Stimulated activated naive CD8-positive, alpha-beta T cell treated with anti-CD3 and anti-CD28 coated beads, Interleukin-15, Interleukin-2, amounts not matched to agents 100 ng/mL and 50 ng/mL, for 24 hours (primary cell): ENCODE measurements at regions not wholly inside any gene's neighbourhood (a gene's known extent, or its start where the extent isn't known, plus 50 kb on each side); places are given as distances from the start of the nearest gene placed in this dataset.

ENCODE experiments used
- H3K27ac Mint-ChIP-seq: one replicate; pipeline ENCODE4 v1.8.0; 2021; ENCODE audit warnings: mild to moderate bottlenecking, mixed read lengths
- H3K27me3 Mint-ChIP-seq: one replicate; pipeline ENCODE4 v1.8.0; 2021; ENCODE audit warnings: mixed read lengths
- H3K36me3 Mint-ChIP-seq: one replicate; pipeline ENCODE4 v1.8.0; 2021; ENCODE audit warnings: low read depth, mixed read lengths
- H3K4me1 Mint-ChIP-seq: one replicate; pipeline ENCODE4 v1.8.0; 2021; ENCODE audit warnings: low read depth, mixed read lengths
- H3K4me3 Mint-ChIP-seq: one replicate; pipeline ENCODE4 v1.8.0; 2021; ENCODE audit warnings: mild to moderate bottlenecking, mixed read lengths
- H3K9me3 Mint-ChIP-seq: one replicate; pipeline ENCODE4 v1.8.0; 2021; ENCODE audit warnings: mixed read lengths

DNA sequence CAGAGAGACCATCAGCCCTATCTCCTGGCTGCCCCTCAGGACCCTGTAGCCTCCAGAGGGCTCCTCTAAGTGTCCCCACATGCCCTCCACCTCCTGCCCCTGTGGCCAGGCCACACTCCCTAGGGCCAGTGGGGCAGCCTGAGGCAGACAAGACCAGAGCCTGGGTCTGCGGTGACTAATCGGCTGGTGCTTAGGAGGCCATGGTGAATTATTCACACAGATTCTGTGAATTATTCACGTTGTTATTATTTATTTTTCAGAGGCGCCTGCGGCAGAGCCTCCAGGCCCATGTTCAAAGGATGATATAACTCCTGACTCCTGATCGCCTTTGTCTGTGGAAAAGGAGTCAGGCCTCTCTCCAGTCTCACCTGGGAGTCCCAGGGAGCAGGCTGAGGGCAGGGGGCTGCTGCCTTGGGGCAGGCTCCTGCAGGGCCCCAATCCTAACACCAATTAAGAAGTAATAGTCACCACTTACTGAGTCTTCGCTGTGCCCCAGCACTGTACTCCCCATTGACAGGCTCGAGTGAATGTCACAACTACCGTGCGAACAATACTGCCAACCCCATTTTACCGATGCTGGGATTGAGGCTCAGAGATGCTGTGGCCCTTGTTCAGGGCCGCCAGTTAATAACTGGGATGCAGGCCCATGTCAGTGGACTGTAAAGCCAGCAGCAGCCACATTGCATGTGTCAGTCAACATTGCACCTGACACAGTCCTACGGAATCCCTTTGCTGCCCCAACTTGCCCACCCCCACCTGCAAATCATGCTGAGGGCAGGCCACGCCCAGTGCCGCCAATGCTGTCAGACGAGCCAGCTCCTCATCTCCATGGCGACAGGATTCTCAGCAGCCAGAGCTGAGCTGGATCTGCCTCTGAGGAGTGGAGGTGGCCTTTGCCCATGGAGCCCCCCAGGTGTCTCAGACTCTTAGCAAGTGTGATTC is 94.9 kb downstream of the PCDH1 start:
- H3K4me3 Mint-ChIP-seq, result no peak overlapping the region
- H3K9me3 Mint-ChIP-seq, result no peaks in the 10 kb centered on the region
- H3K4me1 Mint-ChIP-seq, result peaks cover 14% of the 10 kb centered on the region
- H3K27me3 Mint-ChIP-seq, result peaks cover 11% of the 10 kb centered on the region
- H3K36me3 Mint-ChIP-seq, result no peaks in the 10 kb centered on the region
- H3K27ac Mint-ChIP-seq, result no peak overlapping the region

DNA sequence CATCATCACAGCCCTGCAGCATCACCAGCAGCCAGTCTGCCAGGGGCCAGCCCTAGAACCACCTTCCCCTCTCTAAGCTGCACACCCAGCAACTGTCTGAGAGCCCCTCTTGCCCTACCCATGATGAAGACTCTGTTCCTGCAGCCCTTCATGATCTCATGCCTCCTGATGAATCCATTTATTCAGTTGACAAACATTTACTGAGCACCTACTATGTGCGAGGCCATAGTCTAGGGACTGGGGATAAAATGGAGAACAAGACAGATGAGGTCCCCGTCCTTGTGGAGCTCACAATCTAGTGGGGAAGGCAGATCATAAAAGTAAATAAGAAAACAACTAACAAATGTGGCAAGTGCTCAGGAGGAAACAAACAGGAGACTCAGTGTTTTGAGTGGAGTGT is 96.3 kb downstream of the PCDH1 start:
- H3K36me3 Mint-ChIP-seq, result no peaks in the 10 kb centered on the region

DNA sequence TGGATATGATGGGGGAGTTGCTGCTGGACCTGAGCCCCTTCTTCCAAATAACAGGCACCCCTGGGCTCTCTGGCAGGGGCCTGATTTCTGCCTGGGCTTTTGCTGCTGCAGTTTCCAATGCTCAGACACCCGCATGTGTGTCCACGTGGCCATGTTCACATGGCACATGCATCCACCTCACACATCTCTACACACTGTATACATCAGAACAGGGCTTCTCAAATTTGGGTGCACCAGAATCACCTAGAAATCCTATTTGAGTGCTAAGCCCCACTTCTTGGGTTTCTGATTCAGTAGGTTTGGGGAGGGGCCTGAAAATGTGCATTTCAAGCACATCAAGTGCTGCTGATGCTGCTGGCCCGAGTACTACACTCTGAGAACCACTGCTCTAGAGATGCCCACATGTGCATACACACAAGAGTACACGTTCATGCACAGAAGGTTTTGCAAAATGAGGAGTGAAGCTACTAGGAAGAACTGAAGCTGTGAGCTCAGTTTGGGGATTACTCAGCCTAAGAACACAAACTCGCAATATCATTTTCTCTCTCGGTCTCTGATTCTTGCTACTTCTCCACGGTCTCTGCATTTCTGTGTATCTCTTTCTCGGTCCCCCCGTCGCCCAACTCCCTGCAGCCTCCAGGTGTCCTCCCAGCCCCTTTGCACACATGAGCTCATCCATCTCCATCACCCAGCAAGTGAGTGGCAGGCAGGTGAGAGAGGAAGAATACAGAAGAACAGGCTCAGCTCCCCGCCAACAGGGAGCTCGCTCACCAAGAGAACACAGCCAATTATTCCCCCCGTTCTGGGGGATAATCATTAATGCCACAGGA is 97.0 kb downstream of the PCDH1 start:
- Mint-ChIP-seq H3K36me3 (no peaks in the 10 kb centered on the region), H3K4me1 (peaks cover 17% of the 10 kb centered on the region), H3K9me3 (no peaks in the 10 kb centered on the region), H3K27ac (no peak overlapping the region), H3K27me3 (no peaks in the 10 kb centered on the region), H3K4me3 (no peak overlapping the region)

More for the DNA sequence above, 96.3 kb downstream of the PCDH1 start:
- H3K9me3 Mint-ChIP-seq, result no peaks in the 10 kb centered on the region
- H3K4me1 Mint-ChIP-seq, result peaks cover 17% of the 10 kb centered on the region
- no peak overlapping the region for H3K27ac Mint-ChIP-seq
- no peak overlapping the region for H3K4me3 Mint-ChIP-seq
- H3K27me3 Mint-ChIP-seq, result no peaks in the 10 kb centered on the region

GRCh38 chr5:141780240-141780951 is 97.8 kb downstream of the PCDH1 start:
- Mint-ChIP-seq H3K4me1 (peaks cover 17% of the 10 kb centered on the region), H3K27me3 (no peaks in the 10 kb centered on the region), H3K9me3 (no peaks in the 10 kb centered on the region), H3K4me3 (no peak overlapping the region), H3K36me3 (no peaks in the 10 kb centered on the region), H3K27ac (no peak overlapping the region)

DNA sequence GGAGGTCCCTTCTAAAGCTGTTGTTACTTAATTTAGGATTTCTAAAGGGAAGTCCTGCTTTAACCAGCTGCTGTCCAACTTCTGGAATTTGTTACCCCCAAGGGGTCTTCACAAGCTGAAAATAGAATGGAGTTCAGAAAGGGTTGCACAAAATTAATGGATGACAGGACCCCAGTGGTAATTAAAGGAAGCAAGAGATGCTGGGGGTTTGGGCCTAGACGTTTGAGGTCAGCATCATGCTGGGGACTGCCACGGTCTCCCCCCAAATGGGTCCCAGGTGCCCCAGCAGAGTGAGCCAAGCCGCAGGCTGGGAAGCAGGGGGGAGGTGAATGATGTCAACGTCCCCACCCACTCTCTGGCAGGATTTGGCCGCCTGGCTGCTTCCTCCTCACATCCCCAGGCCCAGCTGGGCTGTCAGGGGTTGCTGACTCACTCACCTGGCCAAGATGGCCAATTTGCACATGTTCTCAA is 97.5 kb upstream of the ARAP3 start:
- peaks cover 17% of the 10 kb centered on the region for H3K4me1 Mint-ChIP-seq
- H3K36me3 Mint-ChIP-seq, result no peaks in the 10 kb centered on the region
- H3K27ac Mint-ChIP-seq, result no peak overlapping the region
- no peaks in the 10 kb centered on the region for H3K27me3 Mint-ChIP-seq
- H3K9me3 Mint-ChIP-seq, result no peaks in the 10 kb centered on the region
- H3K4me3 Mint-ChIP-seq, result no peak overlapping the region

- Mint-ChIP-seq H3K27ac (no peak overlapping the region), H3K36me3 (no peaks in the 10 kb centered on the region)
Observed at GRCh38 chr5:141778683-141779082, 96.7 kb upstream of the ARAP3 start.

GRCh38 chr5:141778206-141778605 is 96.2 kb upstream of the ARAP3 start:
- no peaks in the 10 kb centered on the region for H3K27me3 Mint-ChIP-seq
- no peaks in the 10 kb centered on the region for H3K36me3 Mint-ChIP-seq
- H3K4me3 Mint-ChIP-seq, result no peak overlapping the region
- peaks cover 17% of the 10 kb centered on the region for H3K4me1 Mint-ChIP-seq
- H3K27ac Mint-ChIP-seq, result peak overlapping the region; percentile 34
- no peaks in the 10 kb centered on the region for H3K9me3 Mint-ChIP-seq

More at GRCh38 chr5:141778683-141779082, 96.7 kb upstream of the ARAP3 start:
- H3K4me3 Mint-ChIP-seq, result no peak overlapping the region
- H3K9me3 Mint-ChIP-seq, result no peaks in the 10 kb centered on the region
- peaks cover 17% of the 10 kb centered on the region for H3K4me1 Mint-ChIP-seq
- no peaks in the 10 kb centered on the region for H3K27me3 Mint-ChIP-seq

- H3K4me1 Mint-ChIP-seq, result peaks cover 17% of the 10 kb centered on the region
- H3K27me3 Mint-ChIP-seq, result no peaks in the 10 kb centered on the region
- no peaks in the 10 kb centered on the region for H3K36me3 Mint-ChIP-seq
- H3K4me3 Mint-ChIP-seq, result no peak overlapping the region
- H3K9me3 Mint-ChIP-seq, result no peaks in the 10 kb centered on the region
- H3K27ac Mint-ChIP-seq, result no peak overlapping the region
Observed at GRCh38 chr5:141777711-141778110, 95.7 kb upstream of the ARAP3 start.

- no peaks in the 10 kb centered on the region for H3K36me3 Mint-ChIP-seq
- H3K27me3 Mint-ChIP-seq, result peaks cover 5% of the 10 kb centered on the region
- no peaks in the 10 kb centered on the region for H3K9me3 Mint-ChIP-seq
- peaks cover 17% of the 10 kb centered on the region for H3K4me1 Mint-ChIP-seq
- H3K27ac Mint-ChIP-seq, result no peak overlapping the region
- H3K4me3 Mint-ChIP-seq, result no peak overlapping the region
Observed at GRCh38 chr5:141777130-141777529, 95.1 kb upstream of the ARAP3 start.

- no peaks in the 10 kb centered on the region for H3K9me3 Mint-ChIP-seq
- H3K4me1 Mint-ChIP-seq, result peaks cover 10% of the 10 kb centered on the region
- H3K27ac Mint-ChIP-seq, result no peak overlapping the region
- no peak overlapping the region for H3K4me3 Mint-ChIP-seq
- H3K36me3 Mint-ChIP-seq, result no peaks in the 10 kb centered on the region
- peaks cover 8% of the 10 kb centered on the region for H3K27me3 Mint-ChIP-seq
Observed at GRCh38 chr5:141773779-141774562, 91.9 kb upstream of the ARAP3 start.

GRCh38 chr5:141772281-141772680 is 90.3 kb upstream of the ARAP3 start:
- Mint-ChIP-seq H3K27me3 (peaks cover 8% of the 10 kb centered on the region), H3K4me3 (no peak overlapping the region), H3K27ac (no peak overlapping the region), H3K36me3 (no peaks in the 10 kb centered on the region), H3K4me1 (no peaks in the 10 kb centered on the region), H3K9me3 (no peaks in the 10 kb centered on the region)

- Mint-ChIP-seq H3K4me3 (no peak overlapping the region), H3K9me3 (no peaks in the 10 kb centered on the region), H3K4me1 (no peaks in the 10 kb centered on the region), H3K27me3 (peaks cover 8% of the 10 kb centered on the region), H3K36me3 (no peaks in the 10 kb centered on the region), H3K27ac (no peak overlapping the region)
Observed at GRCh38 chr5:141771562-141771961, 89.5 kb upstream of the ARAP3 start.

DNA sequence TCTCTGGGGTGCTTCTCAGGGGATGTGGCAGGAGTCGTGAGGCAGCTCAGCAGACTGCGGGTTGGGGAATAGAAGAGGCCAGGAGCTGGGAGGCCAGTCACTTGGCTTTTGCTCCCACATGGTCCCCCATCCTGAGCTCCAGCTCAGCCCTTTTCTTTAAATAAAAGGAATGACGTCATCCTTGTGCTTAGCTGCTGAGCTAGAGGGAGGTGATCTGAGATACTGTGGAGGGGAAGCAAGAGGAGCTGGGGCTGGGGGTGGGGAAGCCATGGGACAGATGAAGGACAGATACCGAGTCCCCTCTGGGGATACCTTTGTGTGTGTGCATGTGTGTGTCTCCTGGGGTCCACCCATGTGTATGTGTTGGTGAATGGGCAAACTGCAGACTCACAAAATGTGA is 89.0 kb upstream of the ARAP3 start:
- no peak overlapping the region for H3K27ac Mint-ChIP-seq
- no peaks in the 10 kb centered on the region for H3K36me3 Mint-ChIP-seq
- H3K4me3 Mint-ChIP-seq, result no peak overlapping the region
- peaks cover 8% of the 10 kb centered on the region for H3K27me3 Mint-ChIP-seq
- H3K4me1 Mint-ChIP-seq, result no peaks in the 10 kb centered on the region
- no peaks in the 10 kb centered on the region for H3K9me3 Mint-ChIP-seq

- no peak overlapping the region for H3K27ac Mint-ChIP-seq
- no peak overlapping the region for H3K4me3 Mint-ChIP-seq
- H3K4me1 Mint-ChIP-seq, result no peaks in the 10 kb centered on the region
- H3K9me3 Mint-ChIP-seq, result no peaks in the 10 kb centered on the region
- H3K36me3 Mint-ChIP-seq, result no peaks in the 10 kb centered on the region
- H3K27me3 Mint-ChIP-seq, result peaks cover 8% of the 10 kb centered on the region
Observed at GRCh38 chr5:141769671-141770070, 87.6 kb upstream of the ARAP3 start.
